ENCODE measurements at regions not wholly inside any gene's neighbourhood (a gene's known extent, or its start where the extent isn't known, plus 50 kb on each side); places are given as distances from the start of the nearest gene placed in this dataset.

- DNase-seq = no peak
Measured at GRCh38 chr4:181281451-181281850, 961.8 kb upstream of the TENM3 start.

- DNase-seq = peak; percentile 67
Measured at GRCh38 chr4:181289198-181289597, 954.0 kb upstream of the TENM3 start.

GRCh38 chr4:181291615-181292014 lies 951.6 kb upstream of the TENM3 start:
- DNase-seq = no peak

- DNase-seq = no peak
Measured at GRCh38 chr4:181293014-181293413, 950.2 kb upstream of the TENM3 start.

- DNase-seq = no peak
Measured at GRCh38 chr4:181293541-181293940, 949.7 kb upstream of the TENM3 start.

GRCh38 chr4:181294421-181294820 lies 948.8 kb upstream of the TENM3 start:
- no peak for DNase-seq

- DNase-seq = peak; percentile 73
Measured at GRCh38 chr4:181301735-181302710, 941.2 kb upstream of the TENM3 start.

- DNase-seq = no peak
Measured at GRCh38 chr4:181307824-181308223, 935.4 kb upstream of the TENM3 start.

- DNase-seq = peak; percentile 35
Measured at GRCh38 chr4:181308476-181309312, 934.5 kb upstream of the TENM3 start.

GRCh38 chr4:181312066-181312465 lies 931.1 kb upstream of the TENM3 start:
- no peak for DNase-seq

- DNase-seq = no peak
Measured at GRCh38 chr4:181319629-181320028, 923.6 kb upstream of the TENM3 start.

GRCh38 chr4:181323061-181323460 lies 920.1 kb upstream of the TENM3 start:
- no peak for DNase-seq

- DNase-seq = no peak
Measured at GRCh38 chr4:181330654-181331201, 912.5 kb upstream of the TENM3 start.

- DNase-seq = no peak
Measured at GRCh38 chr4:181331214-181331613, 912.0 kb upstream of the TENM3 start.

- no peak for DNase-seq
Measured at GRCh38 chr4:181345931-181346330, 897.3 kb upstream of the TENM3 start.

- no peak for DNase-seq
Measured at GRCh38 chr4:181350615-181351415, 892.4 kb upstream of the TENM3 start.

- no peak for DNase-seq
Measured at GRCh38 chr4:181364504-181364903, 878.7 kb upstream of the TENM3 start.

GRCh38 chr4:181365671-181366070 lies 877.5 kb upstream of the TENM3 start:
- DNase-seq = peak; percentile 56

GRCh38 chr4:181372014-181372413 lies 871.2 kb upstream of the TENM3 start:
- DNase-seq = peak; percentile 87

- no peak for DNase-seq
Measured at GRCh38 chr4:181376058-181376457, 867.1 kb upstream of the TENM3 start.

GRCh38 chr4:181388061-181388460 lies 855.1 kb upstream of the TENM3 start:
- no peak for DNase-seq

GRCh38 chr4:181416966-181417365 lies 826.2 kb upstream of the TENM3 start:
- DNase-seq = no peak

GRCh38 chr4:181418496-181418895 lies 824.7 kb upstream of the TENM3 start:
- DNase-seq = no peak
